ENCODE measurements at regions not wholly inside any gene's neighbourhood (a gene's known extent, or its start where the extent isn't known, plus 50 kb on each side); places are given as distances from the start of the nearest gene placed in this dataset.
"Not testable (repeated sequence)": the region's sequence is repeated elsewhere in the genome, so short reads cannot be mapped to it uniquely, and the experiment has no call there.

- not testable (repeated sequence) for TF ChIP-seq POLR2A (IDR thresholded peaks at IDR 0.05; ENCODE audit: low read depth, low read length); POLR2AphosphoS5 (IDR thresholded peaks at IDR 0.05; ENCODE audit: low read depth, low read length); PAX5 (IDR thresholded peaks at IDR 0.05; ENCODE audit: insufficient read depth, low read length, severe bottlenecking); TAF1 (IDR thresholded peaks at IDR 0.05; ENCODE audit: low read depth, low read length)
Measured at GRCh38 chr2:131733530-131733929, 205.8 kb downstream of the CCDC74A start.
